ENCODE measurements at regions not wholly inside any gene's neighbourhood (a gene's known extent, or its start where the extent isn't known, plus 50 kb on each side); places are given as distances from the start of the nearest gene placed in this dataset.
A peak's percentile ranks its signal among the peaks of the same experiment; 100 is the strongest.

DNA sequence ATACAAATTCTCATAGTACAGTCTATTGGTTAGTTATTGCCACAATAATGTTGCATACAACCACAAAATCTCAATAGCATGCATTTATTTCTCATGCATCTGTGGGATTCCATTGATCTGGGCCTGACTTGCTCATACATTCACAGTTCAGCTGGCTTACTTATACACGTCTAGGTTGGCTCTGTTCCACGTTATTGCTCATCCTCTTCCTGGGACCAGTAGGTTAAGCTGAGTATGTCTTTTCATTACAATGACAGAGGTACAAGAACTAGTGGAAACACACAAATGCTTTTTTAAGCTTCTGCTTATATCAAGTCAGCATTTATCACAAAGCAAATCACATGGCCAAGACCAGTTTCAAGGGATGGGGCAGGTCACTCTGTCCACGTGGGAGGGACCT, 485.3 kb upstream of the BTBD3 start:
- TF ChIP-seq, protein P1, sequence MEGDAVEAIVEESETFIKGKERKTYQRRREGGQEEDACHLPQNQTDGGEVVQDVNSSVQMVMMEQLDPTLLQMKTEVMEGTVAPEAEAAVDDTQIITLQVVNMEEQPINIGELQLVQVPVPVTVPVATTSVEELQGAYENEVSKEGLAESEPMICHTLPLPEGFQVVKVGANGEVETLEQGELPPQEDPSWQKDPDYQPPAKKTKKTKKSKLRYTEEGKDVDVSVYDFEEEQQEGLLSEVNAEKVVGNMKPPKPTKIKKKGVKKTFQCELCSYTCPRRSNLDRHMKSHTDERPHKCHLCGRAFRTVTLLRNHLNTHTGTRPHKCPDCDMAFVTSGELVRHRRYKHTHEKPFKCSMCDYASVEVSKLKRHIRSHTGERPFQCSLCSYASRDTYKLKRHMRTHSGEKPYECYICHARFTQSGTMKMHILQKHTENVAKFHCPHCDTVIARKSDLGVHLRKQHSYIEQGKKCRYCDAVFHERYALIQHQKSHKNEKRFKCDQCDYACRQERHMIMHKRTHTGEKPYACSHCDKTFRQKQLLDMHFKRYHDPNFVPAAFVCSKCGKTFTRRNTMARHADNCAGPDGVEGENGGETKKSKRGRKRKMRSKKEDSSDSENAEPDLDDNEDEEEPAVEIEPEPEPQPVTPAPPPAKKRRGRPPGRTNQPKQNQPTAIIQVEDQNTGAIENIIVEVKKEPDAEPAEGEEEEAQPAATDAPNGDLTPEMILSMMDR (IDR thresholded peaks at IDR 0.05; ENCODE audit: low read depth, low read length), result no peak
- no peak overlapping the region for H3K4me3 ChIP-seq (ENCODE audit: low read depth, low read length)
- DNase-seq (ENCODE audit: low read depth, low spot score), result peak; percentile 87
- in situ Hi-C loops (cut with HindIII; ENCODE audit: low sequenced_read_pairs), result no loop called here

DNA sequence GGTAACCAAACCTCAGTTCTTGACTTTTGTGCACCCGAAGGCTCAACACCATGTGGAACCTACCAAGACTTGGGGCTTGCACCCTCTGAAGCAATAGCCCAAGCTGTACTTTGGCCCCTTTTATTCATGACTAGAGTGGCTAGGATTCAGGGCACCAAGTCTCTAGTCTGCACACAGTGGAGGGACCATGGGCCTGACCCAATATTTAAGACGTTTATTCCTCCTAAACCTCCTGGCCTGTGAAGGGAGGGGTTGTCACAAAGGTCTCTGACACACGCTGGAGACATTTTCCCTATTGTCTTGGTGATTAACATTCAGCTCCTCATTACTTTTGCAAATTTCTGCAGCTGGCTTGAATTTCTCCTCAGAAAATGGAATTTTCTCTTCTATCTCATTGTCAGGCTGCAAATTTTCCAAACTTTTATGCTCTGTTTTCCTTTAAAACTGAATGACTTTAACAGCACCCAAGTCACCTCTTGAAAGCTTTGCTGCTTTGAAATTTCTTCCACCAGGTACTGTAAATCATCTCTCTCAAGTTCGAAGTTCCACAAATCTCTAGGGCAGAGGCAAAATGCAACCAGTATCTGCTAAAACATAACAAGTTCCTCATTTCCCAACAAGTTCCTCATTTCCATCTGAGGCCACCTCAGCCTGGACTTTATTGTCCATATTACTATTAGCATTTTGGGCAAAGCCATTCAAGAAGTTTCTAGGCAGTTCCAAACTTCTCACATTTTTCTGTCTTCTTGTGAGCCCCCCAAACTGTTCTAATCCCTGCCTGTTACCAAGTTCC, 481.4 kb upstream of the BTBD3 start:
- in situ Hi-C loops (cut with HindIII; ENCODE audit: low sequenced_read_pairs), result no loop called here
- no peak for DNase-seq (ENCODE audit: low read depth, low spot score)
- no peak overlapping the region for H3K4me3 ChIP-seq (ENCODE audit: low read depth, low read length)
- TF ChIP-seq, protein P1 (IDR thresholded peaks at IDR 0.05; ENCODE audit: low read depth, low read length), result no peak

DNA sequence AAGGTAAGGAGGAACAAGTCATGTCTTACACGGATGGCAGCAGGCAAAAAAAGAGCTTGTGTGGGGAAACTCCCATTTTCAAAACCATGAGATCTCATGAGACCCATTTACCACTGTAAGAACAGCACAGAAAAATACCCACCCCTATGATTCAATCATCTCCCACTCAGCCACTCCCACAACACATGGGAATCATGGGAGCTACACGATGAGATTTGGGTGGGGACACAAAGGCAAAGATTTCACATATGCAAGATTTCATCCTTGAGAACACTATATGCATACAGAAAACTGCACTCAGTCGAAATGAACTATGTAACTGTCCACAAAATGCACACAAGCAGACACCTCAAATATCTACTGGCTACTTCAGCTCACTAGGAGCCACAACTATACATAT, 480.6 kb upstream of the BTBD3 start:
- H3K4me3 ChIP-seq (ENCODE audit: low read depth, low read length), result no peak overlapping the region
- TF ChIP-seq, protein P1 (IDR thresholded peaks at IDR 0.05; ENCODE audit: low read depth, low read length), result no peak
- in situ Hi-C loops (cut with HindIII; ENCODE audit: low sequenced_read_pairs), result no loop called here
- no peak for DNase-seq (ENCODE audit: low read depth, low spot score)

DNA sequence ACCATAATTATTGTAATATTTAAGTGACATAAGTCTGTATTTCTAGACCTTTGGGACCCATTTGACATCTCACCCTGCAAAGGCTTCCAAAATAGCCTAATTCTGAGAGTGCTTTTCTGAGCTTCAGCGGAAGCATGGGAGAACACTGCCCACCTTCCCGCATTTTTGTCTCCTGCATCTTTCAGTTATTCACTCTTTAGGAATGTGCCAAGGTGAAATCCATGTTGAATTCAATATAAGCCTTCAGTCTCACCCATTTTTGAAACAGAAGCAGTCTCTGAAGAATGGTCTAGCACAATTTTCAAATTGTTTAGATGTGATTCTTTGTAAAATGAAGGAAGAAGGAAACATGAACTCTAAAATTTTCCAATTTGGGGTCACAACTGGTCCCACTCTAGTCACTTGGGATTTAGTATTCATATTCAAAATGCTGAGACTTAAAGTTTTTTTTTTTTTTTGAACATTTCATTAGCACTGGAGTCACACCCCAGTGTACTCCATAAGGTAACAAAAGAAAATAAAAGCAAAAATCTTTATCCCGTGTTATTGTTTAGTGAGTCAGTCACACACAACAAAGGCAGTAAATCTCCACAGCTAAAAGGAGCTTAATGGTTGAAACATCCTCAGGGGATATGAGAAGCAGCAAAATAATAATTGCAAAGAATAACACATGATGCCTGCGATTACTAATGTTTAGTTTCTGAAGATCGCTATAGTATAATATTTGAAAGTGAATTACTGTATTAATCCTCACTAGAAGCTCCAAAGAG, 479.9 kb upstream of the BTBD3 start:
- in situ Hi-C loops (cut with HindIII; ENCODE audit: low sequenced_read_pairs), result no loop called here
- H3K4me3 ChIP-seq (ENCODE audit: low read depth, low read length), result no peak overlapping the region
- no peak for DNase-seq (ENCODE audit: low read depth, low spot score)
- TF ChIP-seq, protein P1 (IDR thresholded peaks at IDR 0.05; ENCODE audit: low read depth, low read length), result no peak

DNA sequence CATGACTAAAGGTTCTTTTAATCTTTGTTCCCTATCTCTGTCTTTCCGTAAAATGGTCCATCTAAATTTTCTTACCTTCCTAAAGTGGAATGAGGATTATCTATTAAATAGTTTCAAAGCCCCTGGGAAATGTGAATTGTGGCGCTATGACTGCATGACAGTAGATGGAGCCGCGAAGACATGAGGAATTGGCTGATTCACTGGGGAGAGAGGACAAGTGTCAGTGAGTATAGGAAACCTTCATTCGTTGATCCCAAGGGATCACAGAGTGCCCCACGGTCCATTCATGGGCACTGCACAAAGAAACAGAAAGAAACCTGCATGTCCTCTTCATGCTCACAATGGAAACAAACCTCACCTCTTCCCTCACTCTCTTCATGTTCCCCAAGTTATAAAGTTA, 479.3 kb upstream of the BTBD3 start:
- DNase-seq (ENCODE audit: low read depth, low spot score), result no peak
- H3K4me3 ChIP-seq (ENCODE audit: low read depth, low read length), result no peak overlapping the region
- in situ Hi-C loops (cut with HindIII; ENCODE audit: low sequenced_read_pairs), result no loop called here
- TF ChIP-seq, protein P1 (IDR thresholded peaks at IDR 0.05; ENCODE audit: low read depth, low read length), result no peak

DNA sequence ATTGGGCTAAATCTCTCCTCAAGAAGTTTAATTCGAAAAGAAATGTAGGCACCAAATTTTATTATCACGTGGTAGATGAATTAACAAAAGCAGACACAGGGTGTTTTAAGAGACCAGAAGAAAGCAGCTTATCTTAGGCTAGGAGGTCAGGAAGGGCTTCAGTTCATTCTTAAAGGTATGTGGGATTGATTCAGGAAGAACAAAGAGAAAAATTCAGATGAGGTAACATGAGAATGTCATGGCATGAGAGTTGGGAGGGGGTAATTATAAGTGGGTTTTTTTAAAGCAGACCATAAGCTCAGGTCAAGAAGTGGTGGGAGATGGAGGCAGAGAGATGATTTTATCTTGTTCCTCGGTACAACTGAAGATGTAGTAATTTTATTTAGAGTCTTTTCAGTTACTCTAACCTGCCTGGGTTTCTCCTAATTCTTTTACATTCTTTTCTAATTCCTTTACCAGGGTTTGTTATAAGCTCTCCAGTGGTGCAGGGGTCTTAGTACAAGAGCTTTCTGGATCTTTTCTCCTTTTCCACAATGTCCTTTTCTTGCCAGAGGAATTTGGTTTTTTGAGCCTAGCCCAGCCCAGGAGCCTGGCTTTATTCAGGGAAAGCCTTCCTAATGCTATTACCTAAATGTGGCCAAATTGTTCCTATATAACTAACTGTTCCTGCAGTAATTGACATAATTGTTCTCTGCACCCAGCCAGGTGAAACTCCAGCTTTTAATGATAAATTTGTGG, 474.1 kb upstream of the BTBD3 start:
- in situ Hi-C loops (cut with HindIII; ENCODE audit: low sequenced_read_pairs), result no loop called here
- H3K4me3 ChIP-seq (ENCODE audit: low read depth, low read length), result no peak overlapping the region
- TF ChIP-seq, protein P1 (IDR thresholded peaks at IDR 0.05; ENCODE audit: low read depth, low read length), result no peak
- no peak for DNase-seq (ENCODE audit: low read depth, low spot score)

Data from astrocyte of the spinal cord (primary cell).